GM19099 (cell line): ENCODE measurements at regions not wholly inside any gene's neighbourhood (a gene's known extent, or its start where the extent isn't known, plus 50 kb on each side); places are given as distances from the start of the nearest gene placed in this dataset.

Experiments used
- POLR2A ChIP-seq: IDR thresholded peaks from 3 replicates; pipeline ENCODE4 v1.6.1; 2011; ENCODE audit warnings: low read depth; ENCODE audit not compliant: insufficient read length; ENCODE audit errors: extremely low read depth

DNA sequence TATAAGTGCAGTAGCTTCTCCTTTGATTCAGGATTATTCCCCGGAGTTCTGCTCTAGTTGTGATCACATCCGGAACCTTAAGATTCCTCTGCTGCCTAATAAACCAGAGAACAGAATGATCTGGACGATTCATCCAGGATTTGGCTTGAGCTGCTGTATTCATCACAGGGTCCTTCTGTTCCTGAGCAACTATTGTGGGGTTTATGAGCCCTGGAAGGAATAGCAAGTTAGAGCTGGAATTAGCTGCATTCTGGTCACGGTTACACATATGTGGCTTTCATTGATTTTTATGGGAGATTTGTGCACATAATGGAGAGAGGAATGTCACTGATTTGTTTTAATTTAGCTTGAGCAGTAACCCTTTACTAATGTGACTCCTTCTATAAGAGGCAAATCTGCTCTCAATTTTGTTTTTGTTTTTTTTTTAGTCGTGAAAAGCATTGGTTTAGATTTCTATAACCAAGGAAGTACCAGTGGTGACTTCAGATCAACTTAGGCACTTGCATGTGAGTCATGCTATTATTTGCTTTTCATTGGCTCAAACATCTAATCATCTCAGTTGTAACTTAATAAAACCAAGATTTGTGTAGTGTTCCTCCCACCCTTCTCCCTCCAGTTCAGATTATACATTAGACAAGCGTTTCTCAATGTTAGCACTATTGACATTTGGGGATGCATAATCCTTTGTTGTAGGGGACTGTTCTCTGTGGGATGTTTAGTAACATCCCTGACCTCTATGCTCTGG is 148.5 kb downstream of the OTOL1 start:
- no peak for TF ChIP-seq POLR2A

- no peak for TF ChIP-seq POLR2A
Observed at GRCh38 chr3:161647936-161648470, 151.4 kb downstream of the OTOL1 start.

DNA sequence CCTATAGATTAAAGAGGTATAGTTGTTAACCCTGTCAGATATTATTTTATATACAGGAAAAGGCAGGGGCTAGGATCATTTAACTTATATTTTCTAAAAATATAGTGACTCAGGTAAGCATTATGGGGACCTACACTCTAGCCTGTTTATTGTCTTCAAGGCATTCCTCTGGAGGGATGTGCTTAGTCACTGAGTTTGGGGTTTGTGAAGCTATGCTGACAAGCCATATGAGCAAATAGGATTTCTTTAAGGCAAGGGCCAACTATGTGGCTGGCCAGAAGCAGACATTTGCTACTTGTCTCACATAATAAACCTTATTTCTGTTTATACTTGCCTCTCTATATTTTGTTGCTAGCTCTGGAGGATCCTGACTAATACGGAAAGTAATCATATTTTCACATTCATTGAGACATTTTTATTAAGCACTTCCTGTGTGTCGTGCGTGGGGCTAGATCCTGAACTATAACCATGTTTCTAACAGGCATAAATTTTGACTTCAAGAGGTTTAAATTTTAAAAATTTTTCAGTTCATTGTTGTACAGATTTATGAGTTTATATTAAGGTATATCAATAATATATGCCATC is 153.4 kb downstream of the OTOL1 start:
- no peak for TF ChIP-seq POLR2A

DNA sequence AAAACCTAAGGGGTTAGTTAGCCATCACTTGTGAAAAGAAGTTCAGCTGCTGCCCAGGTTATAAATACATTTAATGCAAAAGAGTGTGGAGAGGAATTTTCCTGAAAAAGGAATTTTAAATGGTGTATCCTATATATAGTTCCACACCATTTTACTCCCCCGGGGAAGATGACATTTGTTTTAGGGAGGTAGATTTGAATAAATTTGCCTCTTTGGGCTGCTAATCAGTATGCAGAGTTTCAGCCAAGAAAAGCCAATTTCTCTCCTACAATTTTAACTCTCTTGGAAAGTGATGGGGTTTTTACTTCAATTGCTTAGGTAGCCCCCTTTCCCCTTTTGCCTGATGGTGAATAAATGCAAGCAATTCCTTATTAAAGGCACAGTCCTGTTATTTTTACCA is 161.2 kb downstream of the OTOL1 start:
- no peak for TF ChIP-seq POLR2A

- no peak for TF ChIP-seq POLR2A
Observed at GRCh38 chr3:161671141-161671540, 174.5 kb downstream of the OTOL1 start.

GRCh38 chr3:161672478-161672877 is 175.9 kb downstream of the OTOL1 start:
- no peak for TF ChIP-seq POLR2A

DNA sequence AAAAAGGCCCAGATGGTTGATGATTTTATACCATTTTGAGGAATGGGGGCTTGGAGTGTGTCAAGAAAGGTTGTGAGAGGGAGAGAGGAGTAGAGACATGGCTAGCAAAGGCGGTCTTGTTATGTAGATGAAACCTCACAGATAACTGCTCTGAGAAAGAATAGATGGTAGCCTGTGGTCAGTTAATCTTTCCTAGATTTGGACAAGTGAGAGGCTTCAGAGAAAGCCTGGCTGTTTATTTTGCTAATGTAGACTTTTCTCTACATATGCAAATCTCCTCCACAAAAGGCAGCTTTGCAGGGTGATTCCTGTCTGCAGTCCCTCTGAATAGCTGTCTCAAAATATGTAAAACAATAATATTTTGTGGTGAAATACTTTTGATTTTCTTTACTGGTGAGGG is 177.3 kb downstream of the OTOL1 start:
- no peak for TF ChIP-seq POLR2A

DNA sequence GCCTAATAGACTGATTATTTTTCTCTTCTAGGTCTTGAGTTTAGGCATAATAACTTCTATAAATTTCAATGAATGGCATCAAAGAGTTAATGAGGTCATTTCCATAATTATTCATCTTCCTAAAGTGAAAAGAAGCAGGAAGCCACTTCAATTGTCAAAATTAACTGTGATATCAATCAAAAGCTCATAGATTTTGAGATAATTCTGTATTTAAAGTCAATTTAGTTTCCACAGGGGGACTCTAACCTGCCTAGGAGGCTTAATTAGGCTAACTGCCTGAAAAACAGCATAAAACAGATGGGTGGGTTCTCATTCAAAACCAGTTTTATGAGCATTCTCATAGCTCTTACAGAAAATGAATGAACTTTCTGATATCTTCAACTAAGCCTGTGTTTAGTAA is 177.8 kb downstream of the OTOL1 start:
- TF ChIP-seq POLR2A, result no peak

- no peak for TF ChIP-seq POLR2A
Observed at GRCh38 chr3:161682715-161683114, 186.1 kb downstream of the OTOL1 start.

GRCh38 chr3:161689584-161690298 is 193.1 kb downstream of the OTOL1 start:
- TF ChIP-seq POLR2A, result no peak

DNA sequence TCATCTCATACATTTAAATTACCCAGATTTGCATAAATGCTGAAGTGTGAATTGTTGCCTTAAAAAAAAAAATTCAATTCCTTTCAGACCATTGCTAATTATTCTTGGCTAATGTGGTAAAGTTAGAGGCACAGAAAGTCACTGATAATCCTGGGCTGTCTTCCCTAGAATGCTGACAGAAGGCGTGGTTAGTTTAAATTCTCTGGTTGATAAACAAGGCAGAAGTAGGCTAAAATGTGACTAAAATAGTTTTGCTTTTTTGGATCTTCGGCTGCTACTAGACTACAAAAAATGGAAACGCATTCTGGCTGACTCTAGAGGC is 193.7 kb downstream of the OTOL1 start:
- TF ChIP-seq POLR2A, result no peak

DNA sequence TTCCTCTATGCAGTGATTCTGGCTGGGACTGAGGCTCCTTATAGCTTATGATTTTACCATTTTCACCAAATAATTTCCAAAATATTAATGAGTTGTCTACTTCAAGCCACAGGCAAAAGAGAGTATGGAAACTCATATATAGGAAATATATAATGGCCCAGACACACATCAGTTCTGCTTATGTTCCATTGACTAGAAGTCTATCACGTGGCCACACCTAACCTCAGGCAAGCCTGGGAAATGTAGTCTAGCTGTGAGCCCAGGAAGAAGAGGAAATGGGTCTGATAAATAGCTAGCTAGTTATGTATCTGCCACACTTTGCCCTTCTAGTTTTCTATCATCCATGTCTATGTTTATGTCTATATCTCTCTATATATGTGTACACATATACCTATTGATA is 195.1 kb downstream of the OTOL1 start:
- TF ChIP-seq POLR2A, result no peak

GRCh38 chr3:161694682-161695564 is 198.3 kb downstream of the OTOL1 start:
- no peak for TF ChIP-seq POLR2A

- no peak for TF ChIP-seq POLR2A
Observed at GRCh38 chr3:161695811-161696210, 199.2 kb downstream of the OTOL1 start.

- no peak for TF ChIP-seq POLR2A
Observed at GRCh38 chr3:161700998-161701397, 204.4 kb downstream of the OTOL1 start.

DNA sequence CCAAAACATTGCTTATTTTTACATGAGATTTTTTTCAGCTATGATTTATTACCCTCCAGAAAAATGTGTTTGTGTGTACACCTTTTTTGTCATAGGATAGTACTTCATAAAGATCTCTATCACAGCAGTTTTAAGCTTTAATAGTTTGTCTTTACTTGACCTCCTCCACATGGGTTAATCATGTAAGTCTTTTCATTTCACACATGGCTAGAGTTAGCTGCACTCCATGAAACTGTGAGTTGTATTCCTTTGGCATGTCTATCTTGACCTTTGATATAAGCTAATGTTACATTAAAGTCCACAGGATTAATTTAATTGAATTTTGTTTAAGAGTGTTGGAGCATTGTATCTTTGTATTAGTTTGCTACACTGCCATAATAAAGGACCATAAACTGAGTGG is 217.1 kb downstream of the OTOL1 start:
- TF ChIP-seq POLR2A, result no peak

DNA sequence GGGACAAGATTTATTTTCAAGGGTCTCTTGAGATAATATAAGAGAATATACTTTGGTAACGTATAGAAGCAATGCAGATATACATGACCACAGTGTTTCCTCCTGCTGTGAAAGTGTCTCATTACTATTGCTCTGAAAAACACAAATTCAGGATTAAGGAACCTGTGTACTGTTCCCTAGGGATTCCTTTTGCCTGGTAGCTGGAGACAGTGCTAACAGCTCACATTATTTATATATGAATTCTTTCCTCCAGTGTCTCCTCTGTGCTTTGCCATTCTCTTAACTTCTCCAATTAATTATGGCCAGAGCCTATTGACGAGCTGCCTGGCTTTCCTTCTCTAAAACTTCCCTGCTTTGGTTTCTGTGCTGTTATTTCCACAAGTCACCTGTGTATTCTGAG is 235.4 kb downstream of the OTOL1 start:
- TF ChIP-seq POLR2A, result no peak
